Naive B cell (primary cell): ENCODE measurements at regions not wholly inside any gene's neighbourhood (a gene's known extent, or its start where the extent isn't known, plus 50 kb on each side); places are given as distances from the start of the nearest gene placed in this dataset.

ENCODE experiments used
- ATAC-seq, 2 donors: fragments of 150-1000 bp; cut with Tn5 transposase; 2 replicates each; pipeline ENCODE4 v1.10.0; 2021; ENCODE audit warnings: low read depth in 2 of 2, mild to moderate bottlenecking in 2 of 2, moderate library complexity in 2 of 2
- DNase-seq: peaks from one replicate; pipeline ENCODE4 v3.0.0; 2022
- H3K27ac Mint-ChIP-seq, 6 donors: one replicate each; pipeline ENCODE4 v1.8.0; 2020 to 2022; ENCODE audit warnings: mild to moderate bottlenecking in 6 of 6, mixed read lengths in 6 of 6, moderate library complexity in 5 of 6, inconsistent platforms in 2 of 6
- H3K27me3 Mint-ChIP-seq, 3 donors: one replicate each; pipeline ENCODE4 v1.8.0; 2021 to 2022; ENCODE audit warnings: mixed read lengths in 3 of 3, mild to moderate bottlenecking in 1 of 3
- H3K36me3 Mint-ChIP-seq, 2 donors: one replicate each; pipeline ENCODE4 v1.8.0; 2020 to 2022; ENCODE audit warnings: mixed read lengths in 2 of 2, inconsistent platforms in 1 of 2, mild to moderate bottlenecking in 1 of 2
- H3K4me1 Mint-ChIP-seq, 3 donors: one replicate each; pipeline ENCODE4 v1.8.0; 2020 to 2022; ENCODE audit warnings: mixed read lengths in 3 of 3, inconsistent platforms in 1 of 3, mild to moderate bottlenecking in 1 of 3, moderate library complexity in 1 of 3
- H3K4me3 Mint-ChIP-seq, 8 donors: one replicate each; pipeline ENCODE4 v1.8.0; 2020 to 2022; ENCODE audit warnings: mild to moderate bottlenecking in 8 of 8, mixed read lengths in 8 of 8, moderate library complexity in 8 of 8, inconsistent platforms in 2 of 8
- H3K9me3 Mint-ChIP-seq, 7 donors: one replicate each; pipeline ENCODE4 v1.8.0; 2020 to 2022; ENCODE audit warnings: mixed read lengths in 7 of 7, mild to moderate bottlenecking in 5 of 7, inconsistent platforms in 2 of 7, moderate library complexity in 1 of 7

DNA sequence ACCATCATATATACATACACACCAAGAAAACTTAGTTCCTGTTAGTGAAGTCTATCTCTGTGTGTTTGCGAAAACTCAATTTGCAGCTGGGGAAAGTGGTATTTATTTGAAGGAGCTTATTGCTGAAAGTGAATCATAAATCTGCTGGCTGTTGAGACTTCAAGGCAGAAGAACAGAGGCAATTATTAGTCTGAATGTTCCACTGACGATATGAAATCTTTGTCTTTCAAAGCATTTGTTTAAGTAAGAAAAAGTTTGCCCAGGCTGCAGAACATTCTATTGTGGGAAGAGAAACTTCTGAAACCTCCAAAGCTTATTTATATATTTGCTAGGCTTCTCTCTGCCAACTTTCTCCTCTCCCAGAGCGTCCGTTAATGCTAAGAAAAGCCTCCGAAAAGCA, 255.7 kb upstream of the TMPO start:
- DNase-seq = no peak
- Mint-ChIP-seq H3K9me3 (peaks cover 0 to 2% (median 0%) of the 10 kb centered on the region in 7 donors), H3K4me1 (no peaks in the 10 kb centered on the region), H3K4me3 (no peak overlapping the region), H3K27ac (no peak overlapping the region), H3K36me3 (no peaks in the 10 kb centered on the region), H3K27me3 (peaks cover 4 to 19% (median 6%) of the 10 kb centered on the region in 3 donors)
- ATAC-seq = no peak

- DNase-seq = no peak
- Mint-ChIP-seq H3K9me3 (peaks cover 0 to 2% (median 0%) of the 10 kb centered on the region in 7 donors), H3K27me3 (peaks cover 5 to 23% (median 6%) of the 10 kb centered on the region in 3 donors), H3K27ac (no peak overlapping the region), H3K4me1 (no peaks in the 10 kb centered on the region), H3K4me3 (no peak overlapping the region), H3K36me3 (no peaks in the 10 kb centered on the region)
- no peak for ATAC-seq
These were observed 255.1 kb upstream of the TMPO start for GRCh38 chr12:98260276-98260675.

GRCh38 chr12:98262902-98263301, 252.5 kb upstream of the TMPO start:
- Mint-ChIP-seq H3K4me1 (no peaks in the 10 kb centered on the region), H3K27me3 (peaks cover 13 to 33% (median 15%) of the 10 kb centered on the region in 3 donors), H3K4me3 (no peak overlapping the region), H3K36me3 (peaks cover 0 to 8% of the 10 kb centered on the region in 2 donors), H3K9me3 (peaks cover 0 to 23% (median 14%) of the 10 kb centered on the region in 7 donors), H3K27ac (no peak overlapping the region)
- no peak for DNase-seq
- no peak for ATAC-seq

DNA sequence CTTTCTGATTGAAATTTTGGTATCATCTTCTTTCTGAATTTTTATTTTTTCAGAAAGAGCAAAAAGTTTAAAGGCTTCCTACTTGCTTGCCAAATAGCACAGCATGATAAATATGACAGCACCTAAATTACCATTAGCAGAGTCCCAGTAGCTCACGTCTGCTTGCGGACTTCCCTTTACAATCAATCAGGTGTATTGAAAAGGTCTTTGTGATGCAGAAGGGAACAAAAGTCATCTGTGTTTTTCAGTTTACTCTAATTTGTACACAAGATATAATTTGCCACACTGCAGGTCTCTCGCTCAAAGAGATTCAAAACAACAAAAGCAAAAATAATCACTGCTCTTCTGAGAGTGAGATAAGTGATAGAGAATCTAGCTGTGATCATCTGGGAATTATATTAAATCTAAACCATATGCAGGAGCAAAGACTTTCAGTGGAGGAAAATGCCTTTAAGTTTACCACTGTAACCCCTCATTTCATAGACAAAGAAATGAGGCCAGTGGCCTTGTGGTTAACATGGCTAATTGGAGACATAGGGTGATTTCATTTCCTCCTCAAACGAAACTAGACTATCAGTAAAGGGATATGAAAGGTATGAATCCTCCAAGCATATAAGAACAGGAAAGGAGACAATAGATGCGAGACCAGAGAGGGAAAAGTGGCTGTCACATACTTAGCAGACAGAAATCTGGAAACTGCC, 240.8 kb upstream of the TMPO start:
- no peak for DNase-seq
- no peaks in the 10 kb centered on the region for H3K36me3 Mint-ChIP-seq
- H3K27ac Mint-ChIP-seq = no peak overlapping the region
- peaks cover 0 to 9% (median 2%) of the 10 kb centered on the region in 7 donors for H3K9me3 Mint-ChIP-seq
- H3K4me1 Mint-ChIP-seq = peaks cover 0 to 4% (median 0%) of the 10 kb centered on the region in 3 donors
- H3K27me3 Mint-ChIP-seq = peaks cover 0 to 11% (median 9%) of the 10 kb centered on the region in 3 donors
- no peak overlapping the region for H3K4me3 Mint-ChIP-seq
- ATAC-seq = no peak

DNA sequence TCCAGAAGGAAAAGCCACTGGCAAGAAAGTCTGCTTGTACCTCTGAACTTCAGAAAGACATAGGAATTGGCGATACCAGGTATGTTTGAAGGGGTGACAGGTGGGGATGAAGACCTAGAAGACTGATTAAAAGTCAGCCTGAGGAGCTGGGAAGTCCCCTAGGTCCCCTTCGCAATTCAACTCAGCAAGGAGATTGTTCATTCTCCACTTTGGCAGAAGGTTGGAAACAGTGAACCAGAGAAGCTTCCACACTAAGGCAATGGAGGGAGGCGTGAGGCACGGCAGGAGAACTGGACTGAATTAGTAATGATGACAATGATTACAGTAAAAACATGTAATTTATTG, 240.3 kb upstream of the TMPO start:
- H3K9me3 Mint-ChIP-seq = peaks cover 0 to 5% (median 2%) of the 10 kb centered on the region in 7 donors
- ATAC-seq (no peak), DNase-seq (no peak)
- H3K27me3 Mint-ChIP-seq = peaks cover 0 to 6% (median 6%) of the 10 kb centered on the region in 3 donors
- H3K4me3 Mint-ChIP-seq = no peak overlapping the region
- H3K27ac Mint-ChIP-seq = no peak overlapping the region
- peaks cover 0 to 4% (median 0%) of the 10 kb centered on the region in 3 donors for H3K4me1 Mint-ChIP-seq
- no peaks in the 10 kb centered on the region for H3K36me3 Mint-ChIP-seq

GRCh38 chr12:98280152-98280551, 235.2 kb upstream of the TMPO start:
- Mint-ChIP-seq H3K4me3 (no peak overlapping the region), H3K27me3 (peaks cover 9 to 14% (median 12%) of the 10 kb centered on the region in 3 donors), H3K36me3 (no peaks in the 10 kb centered on the region), H3K27ac (no peak overlapping the region), H3K4me1 (no peaks in the 10 kb centered on the region), H3K9me3 (peaks cover 0 to 19% (median 0%) of the 10 kb centered on the region in 7 donors)
- no peak for ATAC-seq
- no peak for DNase-seq

- no peak overlapping the region for H3K27ac Mint-ChIP-seq
- no peak overlapping the region for H3K4me3 Mint-ChIP-seq
- no peak for ATAC-seq
- DNase-seq = no peak
- H3K9me3 Mint-ChIP-seq = peaks cover 0 to 19% (median 0%) of the 10 kb centered on the region in 7 donors
- no peaks in the 10 kb centered on the region for H3K36me3 Mint-ChIP-seq
- H3K4me1 Mint-ChIP-seq = no peaks in the 10 kb centered on the region
- peaks cover 9 to 18% (median 13%) of the 10 kb centered on the region in 3 donors for H3K27me3 Mint-ChIP-seq
These were observed 234.8 kb upstream of the TMPO start for GRCh38 chr12:98280621-98281020.

DNA sequence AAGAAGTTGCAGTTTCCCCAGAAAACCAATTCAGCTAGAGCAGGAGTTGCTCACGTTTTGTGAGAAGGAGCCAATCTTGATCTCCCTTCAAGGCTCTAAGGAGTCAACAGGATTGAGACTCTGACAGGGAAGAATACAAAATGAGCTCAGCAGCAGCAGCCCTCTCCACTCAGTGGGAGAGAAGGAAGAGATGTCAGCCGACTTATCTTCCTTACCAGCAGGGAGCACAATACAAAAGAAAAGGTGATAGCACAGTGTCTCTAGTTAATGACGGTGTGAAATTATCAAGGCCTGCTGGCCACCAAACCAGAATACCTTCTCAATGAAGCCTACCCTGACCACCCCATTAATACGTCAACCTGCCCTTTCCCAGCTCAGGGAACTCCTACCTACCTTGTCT, 223.6 kb upstream of the TMPO start:
- no peak overlapping the region for H3K27ac Mint-ChIP-seq
- H3K4me3 Mint-ChIP-seq = no peak overlapping the region
- H3K27me3 Mint-ChIP-seq = peaks cover 12 to 25% (median 14%) of the 10 kb centered on the region in 3 donors
- H3K4me1 Mint-ChIP-seq = no peaks in the 10 kb centered on the region
- ATAC-seq (no peak), DNase-seq (no peak)
- peaks cover 0 to 5% (median 3%) of the 10 kb centered on the region in 7 donors for H3K9me3 Mint-ChIP-seq
- no peaks in the 10 kb centered on the region for H3K36me3 Mint-ChIP-seq

DNA sequence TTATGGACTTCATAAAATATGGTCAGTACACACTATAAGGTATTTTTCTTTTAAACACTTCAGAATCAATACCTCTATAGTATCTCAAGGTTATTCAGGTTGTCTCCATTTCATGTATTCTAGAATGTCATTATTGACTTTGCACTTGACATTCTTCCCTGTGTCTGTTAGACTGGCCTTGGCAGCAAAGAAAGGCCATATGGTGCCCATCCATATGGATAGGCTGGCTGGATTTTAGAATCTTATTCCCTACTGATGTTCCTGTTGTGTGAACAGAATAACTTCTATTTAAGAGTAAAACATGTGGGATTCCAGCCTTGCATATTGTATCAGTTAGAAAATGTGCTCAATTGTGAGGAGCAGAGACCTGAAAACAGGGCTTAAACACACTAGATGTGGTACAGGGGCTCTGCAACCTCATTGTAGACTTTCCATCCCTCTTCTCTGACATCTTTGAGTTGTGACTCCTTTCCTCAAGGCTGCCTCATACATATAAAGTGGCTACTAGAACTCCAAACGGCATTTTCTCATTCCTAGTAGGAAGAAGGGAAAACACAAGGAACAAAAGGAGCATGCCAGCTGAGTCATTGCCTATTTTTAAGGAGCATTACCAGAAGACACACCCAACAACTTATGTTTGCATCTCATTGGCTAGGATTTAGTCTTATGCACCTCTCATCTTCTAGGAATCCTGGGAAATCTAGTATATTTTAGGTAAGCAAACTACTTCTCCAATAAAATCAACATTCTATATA, 221.2 kb upstream of the TMPO start:
- DNase-seq = no peak
- Mint-ChIP-seq H3K27me3 (peaks cover 12 to 21% (median 14%) of the 10 kb centered on the region in 3 donors), H3K36me3 (no peaks in the 10 kb centered on the region), H3K4me3 (no peak overlapping the region), H3K9me3 (peaks cover 0 to 6% (median 4%) of the 10 kb centered on the region in 7 donors), H3K4me1 (no peaks in the 10 kb centered on the region), H3K27ac (no peak overlapping the region)
- ATAC-seq = no peak

DNA sequence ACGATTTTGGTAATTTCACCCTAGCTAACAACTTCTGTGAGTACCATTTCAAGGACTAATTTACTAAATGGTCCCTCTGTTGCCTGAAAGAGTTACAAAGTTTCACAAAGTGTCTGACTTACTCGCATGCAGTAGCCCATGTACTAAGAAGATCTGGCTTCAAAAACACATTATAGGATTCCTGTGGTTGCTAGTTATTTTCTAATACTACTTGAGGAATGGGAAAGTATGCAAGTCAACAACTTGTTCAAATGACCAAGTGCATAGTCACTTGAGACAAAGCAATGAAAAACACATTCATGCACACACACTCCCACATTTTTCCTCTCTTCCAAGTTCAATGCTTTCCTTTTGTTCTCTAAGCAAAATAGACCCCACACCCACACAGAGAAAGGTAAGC, 219.7 kb upstream of the TMPO start:
- H3K27ac Mint-ChIP-seq = no peak overlapping the region
- H3K36me3 Mint-ChIP-seq = no peaks in the 10 kb centered on the region
- no peaks in the 10 kb centered on the region for H3K4me1 Mint-ChIP-seq
- no peak for DNase-seq
- H3K27me3 Mint-ChIP-seq = peaks cover 10 to 17% (median 12%) of the 10 kb centered on the region in 3 donors
- no peak overlapping the region for H3K4me3 Mint-ChIP-seq
- no peak for ATAC-seq
- H3K9me3 Mint-ChIP-seq = peaks cover 0 to 6% (median 4%) of the 10 kb centered on the region in 7 donors

- no peak overlapping the region for H3K4me3 Mint-ChIP-seq
- H3K36me3 Mint-ChIP-seq = no peaks in the 10 kb centered on the region
- DNase-seq = no peak
- no peak for ATAC-seq
- no peak overlapping the region for H3K27ac Mint-ChIP-seq
- H3K27me3 Mint-ChIP-seq = peaks cover 10 to 26% (median 12%) of the 10 kb centered on the region in 3 donors
- no peaks in the 10 kb centered on the region for H3K4me1 Mint-ChIP-seq
- peaks cover 0 to 6% (median 4%) of the 10 kb centered on the region in 7 donors for H3K9me3 Mint-ChIP-seq
These were observed 218.8 kb upstream of the TMPO start for GRCh38 chr12:98296462-98297079.

- no peak overlapping the region for H3K4me3 Mint-ChIP-seq
- peaks cover 7 to 25% (median 14%) of the 10 kb centered on the region in 3 donors for H3K27me3 Mint-ChIP-seq
- no peak for ATAC-seq
- H3K9me3 Mint-ChIP-seq = peaks cover 0 to 8% (median 4%) of the 10 kb centered on the region in 7 donors
- no peak overlapping the region for H3K27ac Mint-ChIP-seq
- no peak for DNase-seq
- H3K4me1 Mint-ChIP-seq = no peaks in the 10 kb centered on the region
- H3K36me3 Mint-ChIP-seq = no peaks in the 10 kb centered on the region
These were observed 217.9 kb upstream of the TMPO start for GRCh38 chr12:98297538-98297937.

- Mint-ChIP-seq H3K27ac (no peak overlapping the region), H3K9me3 (peaks cover 0 to 3% (median 0%) of the 10 kb centered on the region in 7 donors), H3K4me1 (no peaks in the 10 kb centered on the region), H3K4me3 (no peak overlapping the region), H3K27me3 (peaks cover 5 to 19% (median 5%) of the 10 kb centered on the region in 3 donors), H3K36me3 (no peaks in the 10 kb centered on the region)
- DNase-seq (no peak), ATAC-seq (no peak)
These were observed 207.2 kb upstream of the TMPO start for GRCh38 chr12:98308141-98308540.
